ENCODE measurements at regions not wholly inside any gene's neighbourhood (a gene's known extent, or its start where the extent isn't known, plus 50 kb on each side); places are given as distances from the start of the nearest gene placed in this dataset.

DNA sequence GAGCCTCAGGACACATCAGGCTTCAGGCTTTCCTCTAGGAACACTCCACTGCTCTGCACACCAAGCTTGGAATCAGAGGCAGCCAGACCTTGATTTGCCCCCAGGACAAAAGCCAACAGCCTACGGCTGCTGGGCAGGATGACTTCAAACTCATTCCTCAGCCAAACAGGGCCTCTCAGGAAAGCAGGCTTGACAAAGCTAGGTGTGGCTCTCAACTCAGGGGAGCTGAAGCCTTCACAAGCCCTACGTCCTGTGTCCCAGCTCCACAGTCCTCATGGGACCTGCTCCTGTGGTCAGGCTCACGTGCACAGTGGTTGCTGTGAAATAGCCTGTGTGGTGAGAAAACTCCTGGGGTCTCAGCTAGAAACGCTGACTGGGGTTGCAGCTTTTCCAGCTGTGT is 398.9 kb upstream of the ZNF507 start:
- no peak for DNase-seq (ENCODE audit: low spot score)

GRCh38 chr19:31947436-31948115 is 397.8 kb upstream of the ZNF507 start:
- no peak for DNase-seq (ENCODE audit: low spot score)

GRCh38 chr19:31952693-31953092 is 392.7 kb upstream of the ZNF507 start:
- DNase-seq (ENCODE audit: low spot score): no peak

GRCh38 chr19:31955061-31955460 is 390.3 kb upstream of the ZNF507 start:
- no peak for DNase-seq (ENCODE audit: low spot score)

GRCh38 chr19:31955884-31956283 is 389.5 kb upstream of the ZNF507 start:
- DNase-seq (ENCODE audit: low spot score): no peak

DNA sequence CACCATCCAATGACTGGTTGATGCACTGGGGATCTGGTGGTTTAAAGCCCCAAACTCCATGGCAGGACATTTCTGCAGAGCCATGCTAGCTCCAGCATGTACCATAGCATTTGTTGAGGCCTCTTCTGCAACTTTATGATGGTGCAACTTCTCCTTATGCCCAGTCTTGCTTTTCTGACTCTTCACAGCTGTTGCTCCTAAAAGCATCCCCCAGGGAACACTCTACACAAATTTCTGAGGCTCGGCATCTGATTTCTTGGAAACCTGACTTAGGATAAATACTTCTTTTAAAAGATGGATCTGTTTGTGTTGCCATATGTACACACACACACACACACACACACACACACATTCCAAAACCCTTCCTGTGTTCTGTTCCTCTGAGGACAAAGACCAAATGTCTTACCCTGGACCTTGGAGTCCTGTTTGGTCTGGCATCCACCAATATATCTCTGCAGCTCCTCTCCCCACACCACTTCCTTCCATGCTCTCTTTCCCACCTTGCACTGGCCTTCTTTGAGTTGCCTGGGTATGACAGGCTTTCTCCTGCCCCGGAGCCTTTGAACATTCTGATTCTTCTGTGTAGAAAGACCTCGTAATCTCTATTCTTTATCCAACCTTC is 388.5 kb upstream of the ZNF507 start:
- DNase-seq (ENCODE audit: low spot score): no peak

DNA sequence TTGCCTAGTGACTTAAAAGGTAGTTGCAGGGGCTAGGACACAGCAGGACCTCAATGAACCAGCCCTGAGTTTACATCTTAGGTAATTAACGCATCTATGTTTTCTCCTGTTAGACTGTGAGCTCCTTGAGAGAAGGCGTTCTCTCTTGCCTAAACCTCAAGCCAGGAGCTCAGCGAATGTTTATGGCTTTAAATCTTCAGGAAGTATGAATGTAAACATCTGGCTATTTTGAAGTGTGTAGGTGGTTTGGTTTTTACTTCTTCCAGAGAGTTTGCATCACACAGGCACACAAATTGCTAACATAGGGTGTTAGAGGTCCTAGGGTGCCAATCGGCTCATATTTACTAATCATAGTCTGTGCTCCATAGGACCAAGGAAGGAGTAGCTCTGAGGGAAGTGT is 387.7 kb upstream of the ZNF507 start:
- DNase-seq (ENCODE audit: low spot score): no peak

GRCh38 chr19:31959527-31960018 is 385.8 kb upstream of the ZNF507 start:
- no peak for DNase-seq (ENCODE audit: low spot score)

- DNase-seq (ENCODE audit: low spot score): no peak
Observed at GRCh38 chr19:31960474-31960873, 384.9 kb upstream of the ZNF507 start.

GRCh38 chr19:31961191-31961590 is 384.2 kb upstream of the ZNF507 start:
- no peak for DNase-seq (ENCODE audit: low spot score)

GRCh38 chr19:31961667-31962066 is 383.7 kb upstream of the ZNF507 start:
- no peak for DNase-seq (ENCODE audit: low spot score)

DNA sequence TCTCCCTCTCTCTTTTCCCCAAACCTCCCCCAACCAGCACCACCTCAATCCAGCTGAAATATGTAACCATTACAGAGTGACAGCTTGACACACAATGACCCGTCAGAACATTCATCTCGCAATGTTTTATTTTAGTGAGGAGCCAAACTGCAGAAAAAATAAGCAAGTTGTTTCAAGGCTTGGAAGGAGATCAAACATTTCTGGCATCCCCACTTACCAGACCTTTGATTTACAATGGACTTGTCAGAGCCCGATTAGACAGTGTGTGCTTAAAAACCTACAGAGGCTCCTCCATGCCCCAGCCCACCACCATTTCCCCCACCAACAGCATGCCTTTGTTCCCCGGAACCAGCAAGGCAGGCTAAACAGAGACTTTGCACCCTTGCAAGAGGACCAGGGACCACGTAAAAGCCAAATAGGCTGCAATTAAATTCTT is 382.8 kb upstream of the ZNF507 start:
- no peak for DNase-seq (ENCODE audit: low spot score)

- DNase-seq (ENCODE audit: low spot score): no peak
Observed at GRCh38 chr19:31963746-31964145, 381.7 kb upstream of the ZNF507 start.

DNA sequence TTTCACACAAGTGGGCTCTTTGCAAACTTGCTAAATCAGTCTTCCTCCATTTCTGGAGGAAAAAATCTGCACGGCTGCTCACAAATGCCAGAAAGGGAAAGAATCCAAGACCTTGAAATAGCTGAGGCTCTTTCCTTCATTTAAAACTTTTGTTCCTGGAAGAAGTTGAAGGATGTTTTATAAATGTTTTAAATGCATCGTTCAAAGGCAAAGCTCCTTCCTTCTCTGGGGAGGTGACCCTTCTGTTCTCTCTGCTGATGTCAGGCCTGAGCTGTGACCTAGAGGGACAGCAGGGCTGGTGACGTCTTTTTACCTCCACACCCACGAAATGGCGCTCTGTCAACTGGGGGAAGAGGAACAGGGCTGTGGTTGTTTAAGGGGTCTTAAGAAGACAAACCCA is 376.4 kb upstream of the ZNF507 start:
- DNase-seq (ENCODE audit: low spot score): no peak

DNA sequence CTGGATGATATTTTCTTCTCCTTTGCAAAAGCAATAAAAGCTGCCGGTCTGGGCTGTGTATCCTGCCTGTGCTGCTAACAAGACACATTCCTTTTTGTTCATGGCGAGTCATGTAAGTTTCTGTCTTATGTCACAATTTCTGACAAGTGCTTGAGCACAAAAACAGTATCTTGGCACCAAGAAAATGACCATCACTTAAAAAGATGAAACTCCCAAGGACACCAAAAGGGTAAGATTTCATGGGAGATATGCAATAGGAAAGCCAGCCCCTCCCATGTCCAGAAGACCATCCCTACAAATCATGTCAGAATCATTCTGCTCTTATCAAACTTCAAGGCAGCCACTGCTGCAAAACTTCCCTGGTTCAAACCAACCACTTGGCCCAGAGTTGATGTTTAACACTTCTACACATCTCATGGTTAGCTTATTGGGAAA is 375.4 kb upstream of the ZNF507 start:
- no peak for DNase-seq (ENCODE audit: low spot score)

GRCh38 chr19:31974290-31974689 is 371.1 kb upstream of the ZNF507 start:
- no peak for DNase-seq (ENCODE audit: low spot score)

DNA sequence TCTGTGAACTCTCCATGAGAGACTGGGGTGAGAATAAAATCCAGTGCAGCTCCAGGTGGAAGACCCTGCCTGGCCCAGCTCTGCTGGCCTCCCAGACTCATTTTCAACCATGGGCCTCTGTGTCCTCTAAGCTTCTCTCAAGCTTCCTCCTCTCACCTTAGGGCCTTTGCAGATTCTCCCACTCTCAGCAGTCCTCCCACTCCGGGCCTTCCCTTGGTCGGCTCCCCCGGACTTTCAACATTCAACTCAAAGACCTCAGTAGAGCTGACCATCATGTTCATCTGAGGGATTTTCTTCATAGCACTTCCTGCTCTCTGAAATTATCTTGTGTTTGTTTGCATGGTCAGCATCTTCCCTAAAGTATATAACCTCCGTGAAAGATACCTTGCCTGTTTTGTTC is 370.5 kb upstream of the ZNF507 start:
- no peak for DNase-seq (ENCODE audit: low spot score)

- no peak for DNase-seq (ENCODE audit: low spot score)
Observed at GRCh38 chr19:31975461-31975860, 369.9 kb upstream of the ZNF507 start.

DNA sequence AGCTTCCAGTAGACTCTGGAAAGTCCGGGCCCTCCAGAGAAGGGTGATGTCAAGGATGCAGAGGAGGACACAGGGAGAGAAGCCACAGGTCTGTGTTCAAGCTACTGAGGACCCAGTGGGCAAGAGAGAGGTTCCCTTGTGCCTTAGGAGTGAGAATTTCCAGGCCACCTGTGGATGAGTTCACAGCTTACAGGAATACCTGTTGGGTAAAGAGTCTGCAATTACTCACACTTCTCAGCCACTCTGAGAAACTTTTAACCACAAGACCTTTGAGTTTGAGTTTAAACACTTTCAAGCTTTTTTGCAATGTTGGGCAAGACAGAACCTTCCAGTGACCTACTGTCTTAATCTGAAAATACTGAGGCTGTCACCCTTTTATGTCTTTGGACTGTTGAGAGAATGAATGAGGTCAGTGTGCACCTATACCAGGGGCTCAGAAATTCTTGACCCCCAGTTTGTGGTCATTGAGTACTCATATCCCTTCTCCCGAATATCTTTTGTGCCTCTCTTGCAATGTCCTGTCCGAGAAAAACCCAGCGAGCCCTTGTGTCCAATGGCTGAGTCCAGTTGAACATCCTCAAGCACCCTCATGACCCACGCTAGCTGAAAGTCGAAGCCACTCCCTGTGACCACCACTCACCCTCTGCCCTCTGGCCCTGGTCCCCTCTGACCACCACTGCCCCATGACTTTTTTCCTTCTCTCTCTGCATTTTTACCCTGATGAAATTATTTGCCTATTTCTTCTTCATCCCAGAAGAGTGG is 368.5 kb upstream of the ZNF507 start:
- no peak for DNase-seq (ENCODE audit: low spot score)

GRCh38 chr19:31979362-31979761 is 366.0 kb upstream of the ZNF507 start:
- no peak for DNase-seq (ENCODE audit: low spot score)

DNA sequence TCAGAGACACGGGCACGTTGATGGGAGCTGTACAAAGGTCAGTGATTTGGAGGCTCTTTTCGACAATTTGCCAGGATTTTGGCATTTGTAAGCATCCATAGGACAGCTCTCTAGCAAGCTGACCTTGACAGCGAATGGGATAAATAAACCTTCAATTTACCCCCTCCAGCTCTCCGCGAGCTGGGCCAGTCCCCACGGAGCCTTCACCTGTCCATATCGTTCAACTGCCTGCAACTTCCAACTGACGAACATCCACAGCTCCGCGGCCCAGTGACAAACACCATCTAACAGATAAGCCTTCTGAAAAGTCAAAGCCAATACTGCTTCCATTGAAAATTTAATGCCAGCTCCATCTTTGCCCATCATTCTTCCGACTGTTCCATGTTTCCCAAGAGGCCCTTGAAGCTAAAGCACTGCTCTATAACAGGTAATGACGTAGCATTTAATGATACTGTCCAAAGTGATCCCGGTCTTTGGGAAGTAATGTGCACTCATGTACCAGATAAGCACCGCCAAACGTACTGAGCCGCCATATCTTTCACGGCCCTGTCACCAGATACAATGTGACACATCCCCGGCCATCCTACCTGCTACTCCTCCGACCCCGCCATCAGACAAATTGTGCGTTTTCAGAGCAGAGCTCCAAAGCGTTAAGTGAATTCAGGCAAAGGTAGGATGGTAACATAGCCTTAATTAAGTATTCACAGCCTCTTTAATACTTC is 365.3 kb upstream of the ZNF507 start:
- DNase-seq (ENCODE audit: low spot score): no peak

DNA sequence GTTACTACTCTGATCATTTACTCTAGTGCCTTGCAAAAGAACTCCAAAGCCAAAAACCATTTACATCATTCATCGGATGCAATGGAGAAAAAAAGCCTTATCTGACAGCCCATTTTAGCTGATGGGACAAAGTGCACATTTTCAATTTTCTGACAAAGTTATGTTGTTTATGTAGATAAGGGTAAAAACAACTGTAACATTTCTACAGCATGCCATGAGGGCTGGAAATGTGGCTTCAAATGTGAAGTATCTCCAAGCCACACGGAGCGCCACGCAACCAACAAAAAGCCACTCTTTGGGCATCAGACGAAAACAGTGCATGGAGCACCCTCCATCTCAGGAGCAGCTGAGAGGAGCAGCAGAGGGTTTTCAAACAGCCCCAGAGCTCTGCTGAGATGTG is 364.6 kb upstream of the ZNF507 start:
- no peak for DNase-seq (ENCODE audit: low spot score)
